Panc1 (cell line): ENCODE measurements at regions not wholly inside any gene's neighbourhood (a gene's known extent, or its start where the extent isn't known, plus 50 kb on each side); places are given as distances from the start of the nearest gene placed in this dataset.

Experiments used
- CTCF ChIP-seq: fragments of 450-650 bp; IDR thresholded peaks from 2 replicates; pipeline ENCODE4 v1.5.1; 2017; ENCODE audit warnings: mild to moderate bottlenecking
- POLR2AphosphoS5 ChIP-seq: IDR thresholded peaks from 2 replicates; pipeline ENCODE4 v1.6.1; 2012; ENCODE audit warnings: mild to moderate bottlenecking, low read depth, low read length, moderate library complexity
- TCF7L2 ChIP-seq: IDR thresholded peaks from 2 replicates; pipeline ENCODE4 v1.6.1; 2011; ENCODE audit warnings: mild to moderate bottlenecking, low read depth, low read length, inconsistent platforms
- TF ChIP-seq, protein P1 (sequence below), 2 experiments: IDR thresholded peaks; 2 replicates each; pipeline ENCODE4 v1.6.1; 2011 to 2012; ENCODE audit warnings: low read depth in 2 of 2, control low read depth in 1 of 2, low read length in 1 of 2, mild to moderate bottlenecking in 1 of 2, moderate library complexity in 1 of 2; ENCODE audit not compliant: insufficient read depth in 1 of 2

- TF ChIP-seq CTCF = peak; percentile 98
- TF ChIP-seq, protein P1, sequence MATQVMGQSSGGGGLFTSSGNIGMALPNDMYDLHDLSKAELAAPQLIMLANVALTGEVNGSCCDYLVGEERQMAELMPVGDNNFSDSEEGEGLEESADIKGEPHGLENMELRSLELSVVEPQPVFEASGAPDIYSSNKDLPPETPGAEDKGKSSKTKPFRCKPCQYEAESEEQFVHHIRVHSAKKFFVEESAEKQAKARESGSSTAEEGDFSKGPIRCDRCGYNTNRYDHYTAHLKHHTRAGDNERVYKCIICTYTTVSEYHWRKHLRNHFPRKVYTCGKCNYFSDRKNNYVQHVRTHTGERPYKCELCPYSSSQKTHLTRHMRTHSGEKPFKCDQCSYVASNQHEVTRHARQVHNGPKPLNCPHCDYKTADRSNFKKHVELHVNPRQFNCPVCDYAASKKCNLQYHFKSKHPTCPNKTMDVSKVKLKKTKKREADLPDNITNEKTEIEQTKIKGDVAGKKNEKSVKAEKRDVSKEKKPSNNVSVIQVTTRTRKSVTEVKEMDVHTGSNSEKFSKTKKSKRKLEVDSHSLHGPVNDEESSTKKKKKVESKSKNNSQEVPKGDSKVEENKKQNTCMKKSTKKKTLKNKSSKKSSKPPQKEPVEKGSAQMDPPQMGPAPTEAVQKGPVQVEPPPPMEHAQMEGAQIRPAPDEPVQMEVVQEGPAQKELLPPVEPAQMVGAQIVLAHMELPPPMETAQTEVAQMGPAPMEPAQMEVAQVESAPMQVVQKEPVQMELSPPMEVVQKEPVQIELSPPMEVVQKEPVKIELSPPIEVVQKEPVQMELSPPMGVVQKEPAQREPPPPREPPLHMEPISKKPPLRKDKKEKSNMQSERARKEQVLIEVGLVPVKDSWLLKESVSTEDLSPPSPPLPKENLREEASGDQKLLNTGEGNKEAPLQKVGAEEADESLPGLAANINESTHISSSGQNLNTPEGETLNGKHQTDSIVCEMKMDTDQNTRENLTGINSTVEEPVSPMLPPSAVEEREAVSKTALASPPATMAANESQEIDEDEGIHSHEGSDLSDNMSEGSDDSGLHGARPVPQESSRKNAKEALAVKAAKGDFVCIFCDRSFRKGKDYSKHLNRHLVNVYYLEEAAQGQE (IDR thresholded peaks at IDR 0.05; ENCODE audit: insufficient read depth in 1 of 2, low read depth in 2 of 2, low read length in 1 of 2) = no peak
- no peak for TF ChIP-seq TCF7L2
- no peak for TF ChIP-seq POLR2AphosphoS5
These were observed 418.2 kb upstream of the HS6ST1 start for GRCh38 chr2:128736689-128737545.
